LHCN-M2 (cell line): ENCODE measurements at regions not wholly inside any gene's neighbourhood (a gene's known extent, or its start where the extent isn't known, plus 50 kb on each side); places are given as distances from the start of the nearest gene placed in this dataset.

ENCODE experiments used
- DNase-seq: peaks from one replicate; pipeline ENCODE4 v3.0.0-alpha.2; 2012; ENCODE audit warnings: low read depth

DNA sequence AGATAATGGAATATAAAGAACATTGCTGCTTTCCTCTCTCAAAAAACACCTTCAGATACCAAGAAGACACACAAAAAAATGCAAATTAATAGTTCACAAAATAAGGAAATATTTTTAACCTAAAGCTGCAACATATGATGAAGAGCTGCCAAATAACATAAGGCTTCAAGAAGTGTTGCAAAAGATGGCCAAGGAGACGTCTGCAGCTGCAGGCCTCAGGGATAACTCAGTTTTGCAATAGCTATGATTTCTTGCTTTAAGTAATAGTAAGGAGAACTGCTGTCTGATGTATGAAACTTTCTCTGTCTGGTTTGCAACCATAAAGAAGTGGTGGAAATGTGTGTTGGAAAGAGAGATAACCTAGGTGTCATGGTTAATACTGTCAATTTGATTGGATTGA is 1237.5 kb downstream of the MRPL39 start:
- DNase-seq: no peak

DNA sequence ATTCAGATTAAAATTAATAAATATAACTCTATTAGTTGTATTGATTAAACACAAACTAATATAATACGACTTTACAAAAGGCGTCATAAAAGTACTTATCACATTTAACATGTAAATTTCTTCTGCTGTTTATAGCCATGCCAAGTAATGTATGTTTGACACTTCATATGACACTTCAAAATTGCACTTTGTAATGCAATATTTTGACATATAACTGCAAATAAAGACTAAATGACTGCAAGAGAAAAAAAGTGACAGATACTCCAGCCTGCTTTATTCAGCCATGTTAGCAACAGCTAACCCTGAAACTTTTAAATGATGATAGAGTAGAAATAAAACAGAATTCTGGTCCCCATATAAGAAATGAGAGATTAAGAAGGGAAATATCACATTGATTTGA is 1238.0 kb downstream of the MRPL39 start:
- DNase-seq: no peak

DNA sequence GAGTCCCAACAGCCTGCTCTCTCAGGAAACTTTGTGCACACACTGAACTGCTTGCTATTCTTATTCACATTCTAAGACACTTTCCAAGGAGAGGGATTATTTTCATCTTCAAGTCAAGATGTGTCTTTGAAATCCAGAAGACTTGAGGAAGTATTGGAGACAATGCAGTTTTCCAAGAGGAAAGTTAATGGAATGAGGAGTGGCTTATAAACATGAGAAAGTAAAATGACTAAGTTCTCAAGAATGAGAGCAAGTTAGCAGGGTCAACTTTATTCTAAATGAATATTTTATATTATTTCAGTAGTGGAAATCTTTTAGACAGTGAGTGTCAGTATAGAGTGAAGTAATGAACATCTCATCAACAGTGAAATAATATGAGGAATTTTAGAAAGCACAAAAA is 1239.3 kb downstream of the MRPL39 start:
- no peak for DNase-seq

DNA sequence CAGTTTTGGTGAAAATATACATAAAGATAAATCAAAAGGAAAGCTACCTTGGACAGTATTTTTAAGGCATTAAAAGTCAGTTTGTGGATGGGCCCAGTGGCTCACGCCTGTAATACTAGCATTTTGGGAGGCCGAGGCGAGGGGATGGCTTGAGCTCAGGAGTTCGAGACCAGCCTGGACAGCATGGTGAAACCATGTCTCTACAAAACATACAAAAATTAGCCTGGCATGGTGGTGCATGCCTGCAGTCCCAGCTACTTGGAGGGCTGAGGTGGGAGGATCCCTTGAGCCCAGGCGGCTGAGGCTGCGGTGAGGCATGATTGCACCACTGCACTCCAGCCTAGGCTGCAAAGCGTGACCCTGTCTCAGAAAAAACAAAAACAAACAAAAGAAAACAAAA is 1253.8 kb downstream of the MRPL39 start:
- DNase-seq: no peak

DNA sequence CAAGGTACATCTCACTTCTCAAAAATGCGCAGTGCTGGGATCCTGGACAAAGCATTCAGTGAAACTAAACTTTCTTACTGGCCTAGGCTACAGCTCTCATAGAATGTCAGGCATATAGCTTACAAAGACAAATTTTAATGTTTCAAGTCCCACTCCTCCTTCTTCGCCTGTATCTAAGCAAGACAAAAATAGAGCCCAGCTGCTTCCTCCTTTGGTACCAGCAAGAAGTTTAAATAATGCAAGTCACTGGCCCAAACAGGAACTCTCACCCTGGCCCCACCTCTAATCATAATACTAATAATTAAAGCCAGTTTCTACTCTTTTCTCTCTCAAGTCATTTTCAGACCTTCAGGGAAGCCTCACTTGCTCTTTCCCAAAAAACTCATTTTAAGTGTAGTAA is 1267.9 kb downstream of the MRPL39 start:
- no peak for DNase-seq

DNA sequence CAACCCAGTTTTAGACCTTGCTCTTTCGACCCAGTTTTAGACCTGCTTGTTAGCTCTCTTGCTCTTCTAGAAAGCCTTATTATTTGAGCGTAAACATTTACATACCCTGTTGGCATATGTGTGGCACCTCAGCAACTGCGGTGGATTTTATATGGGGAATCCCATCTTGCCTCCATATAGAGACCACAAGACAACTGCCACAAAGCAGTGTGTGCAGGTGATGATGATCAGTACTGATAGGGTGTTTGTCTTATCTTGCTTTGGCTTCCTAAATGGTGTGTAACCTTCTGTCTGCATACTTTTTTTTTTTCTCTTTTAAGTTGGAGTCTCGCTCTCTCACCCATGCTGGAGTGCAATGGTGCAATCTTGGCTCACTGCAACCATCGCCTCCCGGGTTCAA is 1270.8 kb downstream of the MRPL39 start:
- no peak for DNase-seq

DNA sequence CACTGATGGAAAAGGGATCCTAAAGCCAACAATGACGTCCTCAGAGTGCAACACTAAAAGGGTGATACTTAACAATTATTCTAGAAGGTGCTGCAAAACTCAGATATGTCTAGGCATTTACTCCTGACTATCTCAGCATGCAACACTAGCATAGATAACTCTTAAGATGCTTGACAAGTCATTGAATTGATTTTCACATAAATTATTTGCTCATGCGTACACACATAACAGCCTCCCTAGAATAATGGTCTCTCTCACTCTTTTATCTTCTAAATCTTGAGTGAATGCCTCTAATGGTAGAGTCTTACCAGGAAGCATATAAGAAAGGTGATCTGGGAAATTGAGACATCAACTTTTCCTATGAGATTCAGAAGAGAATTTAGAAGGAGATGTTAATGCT is 1283.7 kb downstream of the MRPL39 start:
- DNase-seq: no peak

DNA sequence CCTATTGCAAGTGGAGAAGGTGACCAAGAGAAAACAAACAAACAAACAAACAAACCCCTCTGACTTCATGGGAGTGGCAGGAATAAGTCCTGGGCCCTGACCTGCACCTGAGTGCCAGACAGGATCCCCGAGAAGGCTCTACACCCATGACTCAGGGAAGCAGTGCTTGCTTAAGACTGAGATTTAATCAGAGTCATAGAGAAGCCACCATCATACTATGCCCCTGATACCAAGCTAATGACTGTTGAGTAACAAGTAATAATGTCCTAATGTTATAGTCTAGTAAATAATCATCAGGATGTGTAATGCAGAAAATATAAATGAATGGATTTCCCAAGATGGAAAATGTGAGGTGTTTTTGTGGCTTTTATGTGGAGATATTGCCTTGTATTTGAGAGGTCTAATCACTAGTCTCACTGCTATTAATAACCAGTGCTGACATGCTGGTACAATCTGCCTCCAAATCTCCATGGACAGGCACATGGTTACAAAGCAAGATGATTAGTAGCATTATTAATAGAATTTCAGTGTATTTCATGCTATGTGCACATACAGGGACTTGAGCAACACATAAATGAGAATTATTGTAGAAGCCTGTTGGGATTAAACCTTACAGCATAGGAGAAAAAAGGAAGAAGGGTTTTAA is 1290.9 kb downstream of the MRPL39 start:
- DNase-seq: no peak

DNA sequence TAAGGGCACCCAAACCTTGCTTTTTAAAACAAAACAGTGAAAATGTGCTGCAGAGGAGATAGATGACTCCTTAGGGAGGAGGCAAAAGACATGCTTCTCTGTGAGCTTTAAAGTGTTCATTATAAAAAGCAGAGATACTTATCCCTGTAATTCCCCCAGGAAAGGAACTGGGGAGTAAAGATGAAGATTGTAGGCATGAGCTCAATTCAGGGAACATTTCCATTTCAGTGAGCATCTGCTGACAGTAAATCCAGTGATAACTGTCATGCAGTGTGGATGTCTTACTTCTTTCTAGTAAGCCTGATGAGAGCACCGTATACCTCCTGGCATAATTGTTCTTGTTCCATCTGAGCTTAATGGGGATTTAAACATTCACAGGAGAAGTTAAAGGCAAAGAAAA is 1296.5 kb downstream of the MRPL39 start:
- DNase-seq: no peak

DNA sequence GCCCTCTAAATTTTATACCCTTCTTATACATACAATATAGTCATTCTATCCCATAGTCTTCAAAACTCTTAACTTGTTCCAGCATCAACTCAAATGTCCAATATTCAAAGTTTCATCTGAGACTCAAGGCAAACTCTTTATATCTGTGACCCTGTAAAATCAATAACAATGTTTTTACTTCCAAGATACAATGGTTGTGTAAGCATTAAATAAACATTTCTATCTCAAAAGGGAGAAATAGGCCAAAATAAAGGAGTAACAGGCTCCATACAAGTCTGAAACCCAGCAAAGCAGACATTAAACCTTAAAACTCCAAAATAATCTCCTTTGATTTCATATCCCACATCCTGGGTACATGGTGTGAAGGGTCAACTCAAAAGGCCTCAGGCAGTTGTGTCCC is 1299.1 kb downstream of the MRPL39 start:
- DNase-seq: no peak

DNA sequence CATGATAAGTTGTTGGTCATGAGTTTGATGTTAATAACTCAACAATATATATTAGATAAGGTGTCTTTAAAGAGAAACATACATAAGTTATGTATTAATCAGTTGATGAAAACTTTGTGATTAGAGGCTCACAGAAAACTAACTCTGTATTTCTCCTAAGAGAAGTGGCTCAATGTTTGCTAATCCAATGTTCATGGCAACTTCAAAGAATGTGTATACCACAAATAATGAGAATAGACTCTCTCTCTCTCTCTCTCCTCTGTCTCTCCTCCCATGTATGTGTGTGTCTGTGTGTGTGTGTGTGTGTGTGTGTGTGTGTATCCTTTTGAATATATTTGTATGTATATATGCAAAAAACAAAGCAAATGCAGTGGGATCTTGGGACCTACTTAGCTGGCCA is 1304.9 kb downstream of the MRPL39 start:
- no peak for DNase-seq

DNA sequence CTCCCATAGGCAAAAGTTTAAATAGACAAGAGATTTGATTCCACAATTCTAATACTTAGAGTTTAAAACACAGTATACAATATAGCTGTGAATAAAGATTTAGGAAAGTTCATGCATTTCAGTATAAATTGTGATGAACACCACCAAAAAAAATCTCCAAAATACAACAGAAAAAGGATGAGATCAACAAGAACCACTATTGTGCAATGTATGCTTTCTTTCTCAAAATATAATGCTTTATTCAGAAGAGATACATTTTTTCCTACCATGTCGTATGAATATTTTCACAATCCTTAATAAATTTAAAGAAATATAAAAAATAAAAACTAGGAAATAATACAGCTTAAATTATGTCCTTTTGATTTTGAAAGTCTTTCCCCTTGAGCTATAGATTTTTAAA is 1309.2 kb downstream of the MRPL39 start:
- DNase-seq: no peak

DNA sequence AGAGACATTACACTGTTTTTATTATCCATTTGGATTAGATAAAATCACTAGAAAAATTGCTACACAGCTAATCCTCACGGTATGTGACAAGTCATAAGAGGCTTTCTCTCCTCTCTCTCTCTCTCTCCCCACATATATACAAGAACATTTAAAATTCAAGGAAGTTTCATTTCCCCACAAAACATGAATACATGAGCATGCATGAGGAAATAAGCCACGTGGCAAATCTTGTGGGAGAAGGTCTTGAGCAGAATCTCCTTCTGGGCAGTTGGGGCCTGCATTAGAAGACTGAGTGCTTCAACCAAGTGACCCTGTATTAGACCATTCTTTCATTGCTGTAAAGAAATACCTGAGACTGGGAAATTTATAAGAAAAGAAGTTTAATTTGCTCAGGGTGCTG is 1313.1 kb downstream of the MRPL39 start:
- DNase-seq: no peak

DNA sequence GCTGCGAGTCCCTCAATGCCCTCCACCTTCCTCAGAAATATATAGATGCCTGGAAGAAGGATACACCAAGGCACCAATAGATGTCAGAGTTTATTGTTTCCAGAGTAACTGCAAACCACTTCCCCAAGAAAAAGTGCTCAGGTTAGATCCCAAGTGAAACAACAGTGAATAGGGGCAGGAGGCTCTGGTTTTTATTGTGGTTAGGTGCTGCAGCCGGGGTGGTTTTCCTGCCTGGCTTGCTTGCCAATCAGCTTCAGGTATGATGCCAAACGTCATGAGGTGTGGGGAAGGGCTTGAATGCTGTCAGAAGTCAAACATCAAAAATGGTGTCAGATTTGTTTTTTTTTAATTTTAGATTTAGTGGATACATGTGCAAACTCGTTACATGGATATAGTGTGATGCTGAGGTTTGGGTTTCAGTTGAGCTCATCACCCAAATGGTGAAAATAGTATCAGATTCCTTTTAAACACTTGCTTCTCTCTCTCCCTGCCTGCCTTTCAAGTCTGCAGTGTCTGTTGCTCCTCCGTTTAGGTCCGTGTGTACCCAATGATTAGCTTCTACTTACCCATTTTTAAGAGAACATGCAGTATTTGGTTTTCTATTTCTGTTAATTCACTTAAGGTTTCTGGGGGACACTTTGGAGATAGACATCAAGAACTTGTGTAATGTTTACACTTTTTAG is 1317.0 kb downstream of the MRPL39 start:
- no peak for DNase-seq

DNA sequence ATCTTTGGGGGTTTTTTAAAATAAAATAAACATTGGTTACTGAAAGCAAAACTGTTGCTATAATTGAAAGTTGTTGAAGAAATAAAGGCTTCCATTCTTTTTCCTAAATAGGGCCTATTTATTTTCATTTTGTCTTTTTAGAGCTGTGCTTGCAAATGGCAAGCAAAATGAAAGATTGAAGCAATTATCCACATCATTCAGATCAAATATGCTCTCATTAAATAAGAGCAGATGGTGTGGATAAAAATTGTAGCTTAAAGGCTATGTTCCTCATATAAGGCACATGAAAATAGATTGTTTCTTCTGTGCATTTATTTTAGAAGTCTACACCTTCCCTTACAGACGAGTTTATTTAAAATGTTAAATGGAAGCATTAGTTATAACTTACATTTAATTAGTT is 1317.7 kb downstream of the MRPL39 start:
- no peak for DNase-seq

DNA sequence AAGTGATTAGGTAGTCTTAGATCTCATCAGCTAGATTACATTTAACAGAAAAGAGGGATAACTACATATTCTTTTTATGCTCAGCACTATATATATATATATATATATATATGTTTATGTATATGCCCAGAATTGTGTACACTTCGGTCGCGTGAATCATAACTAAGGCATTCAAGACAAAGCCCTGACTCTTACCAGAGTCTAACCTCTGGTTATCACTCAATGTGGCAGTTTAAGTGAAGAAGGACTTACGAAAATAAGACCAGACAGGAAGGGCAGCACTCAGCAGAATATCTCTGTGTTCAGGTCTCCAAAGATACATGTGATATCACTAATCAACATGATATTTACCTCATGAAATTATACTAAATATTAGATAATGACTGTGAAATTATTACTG is 1326.7 kb downstream of the MRPL39 start:
- no peak for DNase-seq

DNA sequence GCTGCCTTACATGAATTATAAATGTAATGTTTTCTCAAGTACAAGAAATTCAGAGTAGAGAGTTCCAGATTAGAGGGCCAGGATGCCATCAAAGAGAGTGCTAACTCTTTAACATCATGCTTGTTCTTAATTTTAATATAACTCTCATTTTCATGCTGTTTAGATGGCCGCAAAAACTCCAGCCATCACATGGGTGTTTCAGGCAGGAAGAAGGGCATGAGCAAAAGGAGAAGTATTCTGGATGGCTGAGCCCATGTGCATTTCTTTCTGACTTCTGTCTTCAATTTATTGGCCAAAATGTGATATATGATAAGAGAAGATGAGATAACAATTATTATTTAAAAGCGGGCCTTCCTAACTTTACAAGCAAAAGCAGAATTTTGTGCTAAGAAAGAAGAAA is 1328.6 kb downstream of the MRPL39 start:
- no peak for DNase-seq

DNA sequence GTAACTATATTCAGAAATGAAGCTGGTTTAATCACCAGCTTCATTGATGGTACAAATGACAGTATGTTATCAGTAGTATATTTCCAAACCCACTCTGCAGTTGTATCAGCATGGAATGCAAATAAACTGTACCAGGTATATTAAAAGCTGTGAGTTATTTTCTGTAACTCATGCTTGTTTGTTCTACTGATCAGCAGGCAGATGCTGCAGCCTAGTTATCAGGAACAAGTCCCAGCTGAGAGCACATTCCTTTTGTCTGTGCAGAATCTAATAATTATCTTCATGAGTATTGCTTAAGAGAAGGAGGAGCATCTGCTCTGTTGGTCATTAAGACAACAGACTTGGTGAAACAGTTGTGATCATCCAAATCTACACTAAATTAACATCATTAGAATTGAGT is 1331.1 kb downstream of the MRPL39 start:
- no peak for DNase-seq

DNA sequence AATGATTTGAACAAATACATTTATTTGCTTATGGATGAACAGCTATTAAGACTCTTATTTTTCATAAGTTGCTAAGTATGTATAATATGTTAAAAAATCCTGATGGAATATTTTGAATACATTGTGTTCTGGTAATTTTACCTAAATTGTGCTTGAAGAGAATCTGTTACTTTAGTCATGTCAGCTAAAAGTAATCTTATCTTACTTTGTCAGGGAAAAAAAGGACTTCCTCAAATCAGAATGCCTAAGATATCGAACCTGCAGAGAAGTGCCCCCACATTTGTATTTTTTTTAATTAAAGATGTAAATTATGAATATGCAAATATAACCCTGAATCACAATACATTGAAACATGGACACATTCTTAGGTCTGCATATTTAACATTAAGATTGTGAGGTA is 1331.7 kb downstream of the MRPL39 start:
- no peak for DNase-seq

DNA sequence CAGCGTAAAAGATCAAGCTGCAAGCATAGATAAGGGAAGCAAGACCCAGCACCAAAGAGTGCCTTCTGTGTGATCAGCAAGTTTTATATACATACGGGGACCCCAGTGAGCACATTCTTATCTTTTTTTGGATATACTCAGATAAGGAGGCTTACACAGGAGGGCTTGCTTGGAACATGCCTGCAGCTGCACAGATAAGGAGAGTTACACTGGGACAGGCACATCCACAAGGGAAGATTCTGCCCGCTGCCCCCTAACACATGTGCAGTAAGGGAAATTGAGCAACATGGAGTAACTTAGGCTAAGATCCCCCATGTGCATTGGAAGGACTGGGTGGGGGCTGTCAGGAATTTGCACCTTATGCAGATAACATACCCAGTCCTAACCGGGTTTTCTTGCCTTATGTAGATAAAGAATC is 1334.8 kb downstream of the MRPL39 start:
- DNase-seq: no peak

DNA sequence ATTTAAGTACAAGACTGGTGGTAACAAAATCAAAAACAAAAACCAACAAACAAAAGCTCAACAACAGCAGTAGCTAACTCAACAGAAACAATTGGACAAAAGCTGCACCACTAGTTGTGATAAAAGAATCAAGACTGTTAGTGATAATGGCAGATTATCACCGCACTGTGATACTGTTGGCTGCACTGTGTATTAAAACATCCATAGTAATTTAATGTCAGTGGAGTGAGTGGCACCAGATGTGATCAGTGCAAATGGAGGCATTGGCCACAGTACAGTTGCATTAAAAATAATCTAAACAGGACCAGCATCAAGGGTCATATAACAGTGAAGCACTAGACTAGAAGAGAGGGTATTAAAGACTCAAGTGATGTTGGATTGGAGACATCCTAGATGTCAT is 1341.3 kb downstream of the MRPL39 start:
- DNase-seq: no peak

DNA sequence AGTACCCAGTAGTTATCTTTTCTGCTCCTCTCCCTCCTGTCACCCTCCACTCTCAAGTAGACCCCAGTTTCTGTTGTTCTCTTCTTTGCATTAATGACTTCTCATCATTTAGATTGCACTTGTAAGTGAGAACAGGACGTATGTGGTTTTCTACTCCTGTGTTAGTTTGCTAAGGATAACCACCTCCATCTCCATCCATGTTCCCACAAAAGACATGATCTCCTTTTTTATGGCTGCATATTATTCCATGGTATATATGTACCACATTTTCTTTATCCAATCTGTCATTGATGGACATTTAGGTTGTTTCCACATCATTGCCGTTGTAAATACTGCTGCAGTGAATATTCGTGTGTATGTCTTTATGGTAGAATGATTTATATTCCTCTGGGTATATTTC is 1346.5 kb downstream of the MRPL39 start:
- no peak for DNase-seq

DNA sequence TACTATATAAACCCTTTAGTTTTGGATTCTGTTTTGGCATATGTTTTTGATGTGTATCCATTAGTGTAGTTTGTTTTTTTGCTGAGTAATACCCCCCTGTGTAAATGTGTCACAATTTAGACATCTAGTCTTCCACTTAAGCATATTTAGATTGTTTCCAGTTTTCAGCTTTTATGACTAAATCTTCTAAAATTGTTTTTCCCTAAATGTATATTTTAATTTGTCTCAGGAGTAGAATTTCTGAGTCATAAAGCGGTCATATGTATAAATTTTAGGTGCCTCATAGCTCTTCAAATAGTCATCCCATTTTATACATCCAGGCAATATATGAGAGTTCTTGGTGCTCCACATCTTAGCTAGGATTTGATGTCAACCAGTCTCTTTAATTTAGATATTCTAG is 1348.0 kb downstream of the MRPL39 start:
- DNase-seq: no peak

DNA sequence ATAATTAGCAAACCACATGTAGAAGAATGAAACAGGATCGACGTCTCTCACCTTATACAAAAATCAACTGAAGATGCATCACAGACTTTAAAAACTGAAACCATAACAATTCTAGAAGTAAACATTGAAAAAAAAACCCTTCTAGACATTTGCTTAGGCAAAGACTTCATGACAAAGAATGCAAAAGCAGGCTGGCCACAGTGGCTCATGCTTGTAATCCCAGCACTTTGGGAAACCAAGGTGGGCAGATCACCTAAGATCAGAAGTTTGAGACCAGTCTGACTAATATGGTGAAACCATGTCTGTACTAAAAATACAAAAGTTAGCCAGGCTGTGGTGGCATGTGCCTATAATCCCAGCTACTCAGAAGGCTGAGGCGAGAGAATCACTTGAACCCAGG is 1351.7 kb downstream of the MRPL39 start:
- DNase-seq: no peak
